HG03196 (cell line): ENCODE measurements at regions not wholly inside any gene's neighbourhood (a gene's known extent, or its start where the extent isn't known, plus 50 kb on each side); places are given as distances from the start of the nearest gene placed in this dataset.

ENCODE experiments used
- ATAC-seq: cut with Tn5 transposase; IDR thresholded peaks from one replicate; pipeline ENCODE4 v1.9.1; 2021; ENCODE audit not compliant: unreplicated experiment

DNA sequence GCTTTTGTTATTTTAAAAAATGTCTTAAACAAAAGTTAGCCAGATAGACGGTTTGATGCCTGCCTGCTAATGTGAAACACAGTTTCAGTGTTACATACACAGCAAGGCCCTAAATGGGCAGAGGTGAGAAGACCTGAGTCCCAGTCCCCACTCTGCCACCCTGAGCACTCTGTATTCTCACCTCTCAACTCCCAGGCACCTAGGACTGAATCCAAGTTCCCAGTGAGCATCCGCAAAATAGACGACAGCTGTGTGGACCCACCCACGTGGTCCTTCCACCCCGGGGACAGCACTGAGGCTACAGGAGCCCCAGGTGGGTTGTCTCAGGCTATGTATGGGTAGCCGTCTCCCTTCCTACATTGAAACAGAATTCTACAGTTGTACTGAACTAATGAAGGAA is 111.5 kb downstream of the RPL27A start:
- ATAC-seq = no peak

DNA sequence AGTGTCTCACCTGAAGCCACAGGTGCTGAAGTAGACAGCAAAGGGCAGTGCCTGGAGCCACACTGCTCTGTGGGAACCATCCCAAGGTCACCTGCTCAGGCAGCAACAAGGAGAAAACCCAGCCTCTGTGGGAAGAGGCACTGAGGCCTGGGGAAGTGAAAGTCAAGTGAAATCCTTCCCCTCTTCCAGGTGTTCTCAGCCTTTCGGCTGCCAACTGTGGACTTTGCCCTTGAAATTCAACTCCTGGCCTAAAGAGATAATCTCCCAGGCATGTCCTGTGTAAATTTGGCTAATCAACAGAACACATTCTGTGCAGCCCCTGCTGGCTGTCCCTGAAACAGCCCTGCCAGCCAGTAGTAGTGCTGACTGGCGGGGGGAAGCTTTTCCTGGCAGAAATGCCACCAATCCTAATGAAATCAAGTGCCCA is 112.1 kb downstream of the RPL27A start:
- no peak for ATAC-seq

DNA sequence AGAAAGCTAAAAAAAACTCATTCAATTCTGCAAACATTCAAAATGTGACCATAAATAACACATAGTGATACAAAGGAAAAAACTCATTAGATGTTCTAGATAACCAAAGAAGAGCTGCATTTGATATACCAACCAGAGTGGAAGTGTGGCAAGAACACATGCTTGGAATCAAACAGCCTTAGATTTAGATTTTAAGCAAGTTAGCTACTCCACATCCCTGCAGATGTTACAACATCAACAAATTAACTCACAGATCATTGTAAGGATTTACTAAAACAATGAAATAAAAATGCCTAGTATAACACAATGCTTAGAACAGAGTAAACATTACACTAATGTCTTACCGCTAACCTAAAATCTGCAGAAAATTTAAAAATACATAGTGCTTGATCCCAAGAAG is 114.0 kb upstream of the AKIP1 start:
- no peak for ATAC-seq

DNA sequence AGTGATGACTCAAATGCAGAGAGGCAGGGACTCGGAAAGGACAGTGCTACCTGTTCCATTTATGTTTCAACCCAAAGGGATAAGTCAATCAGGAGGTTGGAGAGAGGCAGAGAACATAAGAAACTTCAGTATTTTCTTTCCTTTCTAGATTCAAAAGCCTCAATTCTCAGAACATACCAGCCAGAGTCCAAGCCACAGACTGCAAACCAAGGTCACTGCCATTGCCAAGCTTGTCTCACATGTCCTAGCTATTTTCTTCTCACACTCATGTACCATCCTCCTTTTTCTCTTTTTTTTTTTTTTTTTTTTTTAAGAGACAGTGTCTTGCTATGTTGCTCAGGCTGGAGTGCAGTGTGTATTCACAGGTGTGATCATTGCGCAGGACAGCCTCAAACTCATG is 111.7 kb upstream of the AKIP1 start:
- no peak for ATAC-seq

DNA sequence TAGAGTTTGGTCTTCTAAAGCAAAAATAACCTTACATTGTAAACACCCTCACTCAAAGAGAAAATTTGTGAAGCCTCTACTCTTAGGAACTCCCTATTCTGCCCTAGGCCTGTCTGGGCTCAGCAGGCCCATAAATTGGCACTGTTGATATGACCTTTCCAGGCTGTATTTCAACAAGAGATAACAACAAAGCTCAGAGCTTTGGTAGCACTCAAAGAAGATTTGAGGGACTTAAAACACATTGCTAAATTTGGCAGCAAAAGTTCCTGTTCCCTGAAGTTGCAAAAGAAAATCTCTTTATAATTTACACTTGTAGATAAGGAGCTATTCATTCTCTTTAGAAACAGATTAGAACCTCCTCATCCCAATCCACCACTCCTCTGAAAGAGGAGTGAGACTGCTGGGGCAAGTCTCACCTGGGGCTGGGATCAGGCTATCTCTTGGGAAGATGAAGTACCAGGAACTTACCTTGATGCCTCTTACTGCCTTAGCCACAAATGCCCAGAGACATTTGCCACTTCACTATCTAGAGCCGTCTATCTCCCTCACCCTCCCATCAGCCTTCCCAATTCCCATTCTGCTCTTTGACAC is 110.4 kb upstream of the AKIP1 start:
- ATAC-seq = no peak

DNA sequence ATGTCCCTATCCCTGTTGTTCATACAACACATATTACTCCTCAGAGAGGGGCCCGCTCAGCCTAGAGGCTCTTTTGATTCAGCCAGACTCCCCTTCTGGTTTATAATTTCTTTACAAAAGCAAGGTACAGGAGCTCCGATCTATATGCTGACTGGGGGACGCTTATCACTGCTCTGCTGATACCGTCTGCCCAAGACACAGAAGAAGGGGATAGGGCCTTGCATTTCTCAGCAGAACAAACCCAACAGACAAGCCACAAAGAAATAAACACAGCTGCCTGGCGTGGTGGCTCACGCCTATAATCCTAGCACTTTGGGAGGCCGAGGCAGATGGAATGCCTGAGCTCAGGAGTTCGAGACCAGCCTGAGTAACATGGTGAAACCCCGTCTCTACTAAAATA is 109.9 kb upstream of the AKIP1 start:
- no peak for ATAC-seq

DNA sequence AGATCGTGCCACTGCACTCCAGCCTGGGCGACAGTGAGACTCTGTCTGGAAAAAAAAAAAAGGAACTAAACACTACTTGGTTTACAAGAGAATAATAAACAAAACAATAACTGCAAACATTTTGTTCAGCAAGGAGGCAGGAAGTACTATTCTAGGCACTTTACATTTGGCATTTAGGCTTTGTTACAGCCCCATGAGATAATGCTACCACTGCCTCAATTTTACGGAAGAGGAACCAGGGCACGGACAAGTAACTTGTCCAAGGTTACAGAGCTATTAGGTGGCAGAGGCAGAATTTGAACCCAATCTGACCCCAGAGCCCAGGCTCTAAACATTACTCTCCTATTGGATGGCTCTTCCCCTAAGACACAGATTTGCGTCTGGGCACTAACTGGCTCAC is 108.7 kb upstream of the AKIP1 start:
- no peak for ATAC-seq

DNA sequence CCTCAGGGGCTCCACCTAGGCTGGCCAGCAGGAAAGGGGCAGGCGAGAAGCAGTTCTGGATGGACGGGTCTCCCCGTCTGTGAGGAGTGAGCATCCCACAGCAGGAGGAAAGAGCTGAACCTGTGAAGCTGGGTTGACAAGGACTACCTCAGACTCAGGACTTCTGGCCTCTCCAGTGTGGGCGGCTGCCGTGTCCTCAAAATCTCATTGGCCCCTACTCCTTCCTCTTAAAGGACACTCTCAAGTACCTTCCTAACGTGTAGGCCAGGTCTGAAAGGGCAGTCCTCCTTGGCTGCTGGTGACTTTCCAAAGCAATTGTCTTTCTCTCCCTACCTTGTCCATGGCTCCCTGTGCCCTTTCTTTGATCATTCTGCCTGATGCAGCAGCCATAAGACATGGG is 107.0 kb upstream of the AKIP1 start:
- ATAC-seq = no peak

DNA sequence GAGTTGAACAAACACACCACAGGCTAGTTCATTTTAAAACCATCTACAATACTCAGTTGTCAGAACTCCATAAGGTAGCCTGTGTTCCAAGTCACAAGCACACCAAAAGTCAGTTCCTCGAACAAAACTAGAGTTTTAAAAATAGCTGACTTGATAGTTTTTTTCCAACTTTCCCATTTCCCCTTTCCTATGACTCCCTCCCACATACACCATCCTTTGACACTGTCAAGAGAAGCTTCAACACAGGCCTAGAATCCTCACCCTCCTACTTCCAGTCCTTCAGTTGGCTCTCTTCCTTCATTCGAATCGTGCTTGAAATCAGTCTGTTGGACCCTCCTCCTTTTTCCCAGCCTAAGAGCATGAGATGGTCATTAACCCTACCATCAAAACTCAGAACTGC is 105.7 kb upstream of the AKIP1 start:
- no peak for ATAC-seq

DNA sequence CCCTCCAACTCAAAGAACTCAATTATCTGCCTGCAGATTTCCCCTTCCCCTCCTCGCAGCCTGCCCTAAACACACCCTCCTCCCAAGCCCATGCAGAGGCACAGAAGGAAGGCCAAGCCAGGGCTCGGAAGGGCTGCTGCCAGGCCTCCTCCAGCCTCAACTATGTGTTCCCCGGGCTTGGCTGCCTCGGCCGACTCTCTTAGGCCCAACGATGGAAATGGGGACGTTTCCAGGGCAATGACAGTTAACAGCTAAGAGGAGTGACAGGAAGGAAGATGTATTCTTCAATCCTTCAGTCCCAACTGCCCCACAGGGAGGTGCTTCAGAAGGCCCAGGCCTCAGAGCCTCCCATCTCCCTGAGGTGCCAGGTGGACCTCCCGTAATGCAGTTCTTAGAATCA is 104.0 kb upstream of the AKIP1 start:
- no peak for ATAC-seq

DNA sequence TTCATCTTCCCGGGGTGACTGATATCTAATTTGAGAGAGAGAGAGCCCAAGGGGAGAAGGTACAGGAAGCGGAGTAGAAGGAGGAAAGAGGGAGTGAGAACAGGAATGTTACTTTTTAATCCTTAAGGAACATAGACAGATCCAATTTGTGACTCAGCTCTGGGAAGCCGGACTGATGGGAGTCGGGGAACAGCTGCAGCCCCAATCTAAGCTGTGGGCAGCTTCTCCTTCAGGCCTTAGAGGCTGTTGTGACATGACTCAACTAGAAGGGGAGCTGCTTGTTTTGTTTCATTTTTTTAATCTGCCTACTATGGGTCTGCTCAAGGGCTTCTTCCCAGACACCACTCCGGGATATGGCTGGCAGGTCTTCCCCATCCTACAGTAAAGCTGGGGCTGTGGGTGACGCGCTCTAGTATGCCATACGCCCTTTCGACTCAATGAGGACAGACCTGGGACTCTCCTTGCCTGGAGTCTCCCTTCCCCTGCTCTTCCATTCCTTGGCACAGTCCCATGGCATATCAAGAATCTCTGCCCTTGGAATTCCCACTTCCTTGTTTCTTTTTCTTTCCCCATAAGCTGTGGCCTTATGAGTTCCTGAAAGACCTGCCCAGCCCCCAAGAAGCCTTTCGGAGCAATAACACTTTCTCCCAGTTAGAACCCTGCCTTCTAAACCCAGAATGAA is 103.3 kb upstream of the AKIP1 start:
- ATAC-seq = no peak

DNA sequence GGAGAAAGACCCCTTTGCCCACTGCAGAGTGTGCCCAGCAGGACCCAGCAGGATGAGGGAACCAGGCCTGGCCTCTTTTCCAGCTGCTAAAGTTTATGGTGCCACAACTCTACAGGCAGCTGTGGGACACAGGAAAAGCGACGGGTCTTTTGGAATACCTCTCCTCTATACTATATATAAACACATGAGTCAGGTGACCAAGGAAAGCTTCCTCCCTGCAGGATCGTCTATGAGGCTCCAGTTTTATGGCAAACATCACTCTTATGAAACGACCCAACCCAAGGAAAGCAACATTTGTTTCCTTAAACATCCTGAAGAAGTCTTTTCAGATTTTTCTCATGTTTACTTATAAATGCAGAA is 102.8 kb upstream of the AKIP1 start:
- no peak for ATAC-seq

DNA sequence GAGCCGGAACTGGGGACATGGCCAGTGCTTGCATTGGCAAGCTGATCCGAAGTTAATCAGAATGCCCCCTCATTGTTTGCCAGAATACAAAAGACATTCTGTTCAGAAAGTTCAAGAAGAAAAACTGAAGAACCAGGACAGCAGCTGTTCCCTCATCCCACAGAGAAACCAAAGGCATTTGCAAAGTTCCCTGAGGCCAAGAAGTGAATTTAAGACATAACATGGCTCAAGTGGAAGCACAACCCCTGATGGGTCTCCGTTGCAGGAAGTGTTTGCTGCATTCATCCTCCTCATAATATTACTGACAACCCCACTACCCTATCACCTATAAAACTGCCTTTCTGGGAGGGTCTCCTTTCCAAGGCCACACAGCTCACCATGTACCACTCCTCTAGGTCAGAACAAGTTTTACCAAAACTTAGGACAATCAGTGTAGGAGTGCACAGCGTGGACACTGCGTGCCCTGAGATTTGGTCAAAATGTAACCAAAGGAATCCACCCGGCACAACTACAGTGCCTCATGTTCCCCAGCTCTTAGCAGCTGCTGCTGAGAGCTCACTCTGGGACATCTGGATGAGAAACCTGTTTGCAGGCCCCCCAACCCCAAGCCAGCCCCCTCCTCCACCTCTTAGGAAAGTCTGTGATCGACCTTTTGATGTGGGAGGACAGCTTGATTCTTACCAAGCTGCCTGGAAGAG is 101.6 kb upstream of the AKIP1 start:
- no peak for ATAC-seq

DNA sequence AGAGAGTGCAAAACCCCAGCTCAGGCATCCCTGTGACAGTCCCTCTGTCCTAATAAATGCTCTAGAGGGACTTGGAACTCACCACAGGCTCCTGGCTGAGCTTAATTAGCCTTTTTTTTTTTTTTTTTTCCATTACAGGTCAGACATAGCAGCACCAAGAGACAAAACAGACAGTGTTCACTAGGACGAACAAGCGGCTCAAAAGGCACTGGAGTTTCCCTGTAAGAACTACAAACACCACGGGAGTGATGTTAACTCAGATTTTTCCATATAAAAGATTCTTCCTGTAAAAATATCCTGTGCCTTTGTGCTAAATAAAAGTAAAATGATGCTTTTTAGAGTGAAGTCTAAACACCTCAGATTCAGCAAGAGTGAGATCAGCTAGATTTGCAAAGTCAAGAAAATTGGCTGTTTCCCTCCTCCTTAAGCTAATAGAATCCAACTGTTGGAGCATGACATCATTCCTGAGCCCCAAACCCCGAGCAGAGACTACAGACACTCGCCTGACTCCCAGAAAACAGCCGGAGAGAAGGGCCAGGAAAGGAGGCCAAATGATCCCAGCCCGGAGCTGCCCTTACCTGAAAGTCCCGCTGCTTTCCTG is 101.0 kb upstream of the AKIP1 start:
- no peak for ATAC-seq

DNA sequence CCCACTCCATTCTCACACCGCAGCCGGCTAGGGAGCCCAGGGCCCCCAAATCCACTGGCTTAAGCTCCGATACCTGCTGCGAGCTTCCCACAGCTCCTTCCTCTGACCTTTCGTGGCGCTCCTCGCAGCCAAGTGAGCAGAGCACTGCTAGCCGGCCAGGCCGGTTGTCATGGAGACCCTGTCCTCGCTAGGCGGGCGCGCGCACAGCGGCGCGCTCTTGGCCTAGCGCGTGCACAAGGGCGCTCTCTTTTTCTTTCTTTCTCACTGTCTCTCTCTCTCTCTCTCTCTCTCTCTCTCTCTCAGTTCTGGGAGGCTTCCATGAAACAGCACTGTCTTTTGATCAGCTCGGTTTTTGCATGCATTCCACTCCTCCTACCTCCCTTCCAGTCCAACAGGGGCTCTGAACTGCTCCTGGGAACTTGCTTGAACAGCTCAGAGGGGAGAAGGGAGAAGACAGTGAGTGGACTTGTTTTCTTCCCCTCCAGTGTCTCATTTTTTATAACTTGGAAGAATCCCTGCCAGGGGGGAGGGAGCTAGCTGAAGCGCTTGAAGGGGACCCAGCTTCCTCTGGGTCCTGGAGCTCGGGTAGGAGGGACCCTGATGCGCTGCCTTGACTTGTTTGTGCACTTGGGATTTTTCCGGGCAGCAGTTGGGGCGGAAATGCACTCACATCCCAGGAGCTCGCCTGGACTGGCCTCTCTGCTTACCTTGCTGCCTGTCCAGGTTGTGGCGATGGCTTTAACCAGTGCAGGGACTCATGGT is 100.3 kb upstream of the AKIP1 start:
- ATAC-seq = no peak

DNA sequence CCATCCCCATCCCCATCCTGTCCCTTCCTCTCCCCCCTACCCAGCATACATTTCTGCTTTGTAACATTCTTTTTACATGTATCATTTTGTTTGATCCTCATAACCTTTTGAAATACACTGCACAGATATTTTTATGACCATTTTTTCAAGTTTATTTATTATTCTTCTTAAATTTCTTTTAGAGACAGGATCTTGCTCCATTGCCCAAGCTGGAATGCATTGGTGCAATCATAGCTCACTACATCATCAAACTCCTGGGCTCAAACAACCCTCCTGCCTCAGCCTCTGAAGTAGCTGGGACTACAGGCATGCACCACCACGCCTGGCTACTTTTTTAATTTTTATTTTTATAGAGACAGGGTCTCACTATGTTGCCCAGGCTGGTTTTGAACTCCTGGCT is 99.4 kb upstream of the AKIP1 start:
- no peak for ATAC-seq

DNA sequence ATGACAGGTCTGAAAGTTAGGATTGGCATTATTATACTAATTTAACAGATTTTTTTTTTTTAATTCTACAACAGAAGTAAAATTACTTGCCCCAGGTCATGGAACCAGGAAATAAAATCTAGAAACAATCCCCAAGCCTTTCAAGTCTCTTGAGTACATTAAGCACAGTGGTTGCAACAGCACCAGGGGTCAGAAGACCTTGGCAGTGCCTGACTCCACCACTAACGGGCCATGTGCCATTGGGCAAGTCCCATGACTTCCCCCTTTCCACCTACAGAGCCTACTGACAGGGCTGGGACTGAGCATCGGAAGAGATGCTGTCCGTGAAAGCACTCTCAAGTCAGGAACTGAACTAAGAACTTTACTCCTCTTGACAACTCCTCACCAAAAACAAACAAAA is 98.6 kb upstream of the AKIP1 start:
- ATAC-seq = no peak

DNA sequence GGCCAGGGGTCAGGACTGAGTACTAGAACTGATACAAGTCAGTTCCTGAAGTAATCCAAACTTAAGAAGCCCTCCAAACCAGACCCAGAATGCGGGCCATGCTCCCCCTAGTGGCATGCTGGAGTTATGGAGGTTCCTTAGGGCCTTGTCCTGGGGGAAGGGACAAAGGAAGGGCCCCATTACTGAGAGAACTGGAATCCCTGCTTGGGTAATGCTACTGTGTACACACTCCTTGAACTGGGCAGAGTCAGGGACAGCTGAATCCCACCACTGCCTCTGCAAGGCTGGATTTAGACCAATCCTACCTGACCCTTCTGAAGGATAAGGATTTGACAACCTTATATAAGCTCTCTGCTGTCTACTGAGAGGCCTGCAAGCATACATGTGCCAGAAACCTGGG is 97.3 kb upstream of the AKIP1 start:
- no peak for ATAC-seq

DNA sequence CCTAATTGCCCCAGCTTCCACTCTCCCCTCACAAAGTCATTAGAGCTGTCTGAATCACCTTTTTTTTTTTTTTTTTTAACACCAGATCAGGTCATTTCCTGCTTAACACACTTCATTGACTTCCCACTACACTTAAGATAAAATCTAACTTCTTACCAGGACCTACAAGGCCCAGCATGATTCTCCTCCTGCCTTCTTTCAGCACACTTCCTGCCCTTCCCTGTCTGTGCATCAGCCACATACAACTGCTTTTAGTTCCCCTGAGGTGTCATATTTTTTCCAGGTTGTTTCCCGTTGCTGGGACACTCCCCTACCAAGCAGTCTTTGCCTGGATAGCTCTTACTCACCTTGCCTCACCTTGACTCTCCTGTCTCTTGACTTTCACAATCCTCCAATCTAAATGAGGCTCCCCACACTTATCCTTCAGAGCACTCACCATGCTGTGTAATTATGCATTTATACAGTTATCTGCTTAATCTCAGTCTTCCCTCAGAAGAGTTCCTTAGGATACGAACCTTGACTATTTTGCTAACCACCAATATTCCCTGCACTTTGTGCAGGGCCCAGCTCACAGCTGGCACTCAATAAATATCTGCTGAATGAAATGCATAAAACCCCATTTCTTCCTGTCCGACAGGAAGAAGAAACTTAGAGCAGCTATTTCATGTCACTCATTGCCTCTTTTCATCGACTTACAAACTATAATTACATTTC is 96.6 kb upstream of the AKIP1 start:
- ATAC-seq = no peak

DNA sequence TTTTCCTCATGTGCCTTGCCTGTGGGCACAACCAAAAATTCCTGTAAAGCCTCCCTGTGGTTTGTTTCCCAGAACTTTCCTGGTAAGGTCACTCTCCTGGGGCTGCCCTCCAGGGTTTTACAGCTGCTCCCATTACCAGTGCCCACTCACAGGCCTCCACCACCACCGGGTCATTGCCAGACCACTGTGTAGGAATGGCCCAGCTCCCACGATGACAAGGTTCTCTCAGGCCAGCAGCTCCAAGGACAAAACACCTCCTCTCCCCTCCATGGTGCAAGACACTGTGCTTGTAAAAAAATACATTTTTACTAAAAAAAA is 96.1 kb upstream of the AKIP1 start:
- ATAC-seq = no peak

DNA sequence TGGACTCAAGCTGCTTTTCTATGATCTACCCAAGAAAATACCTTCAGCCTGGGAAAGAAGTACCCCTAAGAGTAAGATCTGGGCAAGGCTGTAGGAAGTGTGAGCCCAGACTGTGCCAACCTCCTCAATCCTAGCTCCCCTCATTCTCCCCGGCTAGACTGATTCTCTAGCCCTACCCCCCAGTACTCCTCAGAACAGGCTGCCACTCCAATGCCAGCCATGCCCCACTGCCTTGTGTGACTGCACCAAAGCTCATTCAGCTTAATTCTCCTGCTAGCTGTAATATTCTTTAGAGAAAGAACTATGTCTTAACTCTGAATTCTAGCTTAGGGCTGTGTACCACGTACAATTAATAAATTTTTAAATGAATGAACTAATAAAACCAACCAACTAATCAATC is 92.6 kb upstream of the AKIP1 start:
- ATAC-seq = no peak
